Right cardiac atrium (tissue), 5 donors: ENCODE measurements at regions not wholly inside any gene's neighbourhood (a gene's known extent, or its start where the extent isn't known, plus 50 kb on each side); places are given as distances from the start of the nearest gene placed in this dataset.

Source experiments
- ATAC-seq, 2 donors: fragments of 200-7000 bp; cut with Tn5 transposase; one replicate each; pipeline versions ENCODE4 v1.8.0 to v1.9.1; 2020; ENCODE audit warnings: moderate library complexity in 2 of 2, mild to moderate bottlenecking in 1 of 2
- DNase-seq, 3 donors: peaks; one replicate each; pipeline ENCODE4 v3.0.0-alpha.2; 2020
- H3K27ac ChIP-seq: one replicate; pipeline ENCODE4 v1.5.1; 2013; ENCODE audit warnings: mild to moderate bottlenecking, low read length, control low read depth, moderate library complexity
- H3K27me3 ChIP-seq: one replicate; pipeline ENCODE4 v1.6.1; 2013; ENCODE audit not compliant: control insufficient read depth, insufficient read depth
- H3K4me1 ChIP-seq: one replicate; pipeline ENCODE4 v1.6.1; 2013; ENCODE audit warnings: low read length; ENCODE audit not compliant: control insufficient read depth, insufficient read depth
- H3K4me3 ChIP-seq: one replicate; pipeline ENCODE4 v1.5.1; 2013; ENCODE audit warnings: low read length, control low read depth
- H3K9me3 ChIP-seq: one replicate; pipeline ENCODE4 v1.6.1; 2013; ENCODE audit warnings: low read length; ENCODE audit not compliant: control insufficient read depth
- WGBS: extraction: QIAGEN DNeasy Blood & Tissue Kit; methylation state at CpG from one replicate; pipeline ENCODE4 v1.1.7; 2013; 5-methylcytosine and 5-hydroxymethylcytosine counted together
- intact Hi-C, 4 donors: fragments of 100-400 bp; cut with DNase I; formaldehyde crosslinking; loops; one replicate each; pipeline versions ENCODE4 v1.11.0 to v1.14.0; 2022 to 2023
- donor health status: healthy with polysubstance abuse.
- donor health status: DM: no; HTN: yes; CAD: no.
- donor health status: DM: no; HTN: no; CAD: no.
- donor health status: DM: no; HTN: yes; CAD: no; lungs with severe emphysema.
- donor health status: DM: yes; HTN: yes; CAD: no.

DNA sequence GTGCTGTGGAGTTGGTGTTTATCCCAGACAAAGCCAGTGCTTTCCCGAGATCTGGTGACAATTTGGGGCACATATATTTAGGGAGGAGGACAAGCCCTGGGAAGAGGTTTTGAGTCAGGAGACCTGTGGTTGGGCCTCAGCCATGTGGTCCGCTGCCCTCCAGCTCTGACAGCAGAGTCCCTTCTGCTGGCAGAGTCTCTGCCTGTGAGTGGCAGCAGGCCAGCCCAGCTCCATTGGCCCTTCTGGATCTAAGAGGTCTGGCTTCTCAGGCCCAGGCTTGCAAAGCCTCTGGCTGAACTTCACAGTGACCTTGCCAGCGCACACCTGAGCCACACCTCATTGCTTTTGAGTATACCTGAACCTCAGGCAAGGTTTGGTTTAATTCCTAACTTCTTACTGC, 115.3 kb downstream of the BCL2L11 start:
- intact Hi-C loops: no loop called here
- 61% methylated on average over 3 of the region's 3 CpGs for WGBS
- peaks cover 7% of the 10 kb centered on the region for H3K4me1 ChIP-seq
- no peaks in the 10 kb centered on the region for H3K9me3 ChIP-seq
- peak overlapping the region; percentile 72 for H3K27ac ChIP-seq
- H3K27me3 ChIP-seq: no peaks in the 10 kb centered on the region
- DNase-seq (peak; percentile 53 to 86 (median 82)), ATAC-seq (peak; percentile 71 to 91)
- H3K4me3 ChIP-seq: no peak overlapping the region

GRCh38 chr2:111238296-111238695, 117.6 kb downstream of the BCL2L11 start:
- WGBS: 92% methylated on average over 2 of the region's 2 CpGs

GRCh38 chr2:111239107-111239506, 118.4 kb downstream of the BCL2L11 start:
- Histone ChIP-seq H3K4me3 (no peak overlapping the region), H3K27ac (no peak overlapping the region), H3K4me1 (peaks cover 7% of the 10 kb centered on the region), H3K27me3 (no peaks in the 10 kb centered on the region), H3K9me3 (no peaks in the 10 kb centered on the region)
- ATAC-seq (no peak), DNase-seq (no peak)
- intact Hi-C loops: no loop called here
- 95% methylated on average over 4 of the region's 4 CpGs for WGBS

More at GRCh38 chr2:111238296-111238695, 117.6 kb downstream of the BCL2L11 start:
- Histone ChIP-seq H3K4me1 (peaks cover 7% of the 10 kb centered on the region), H3K4me3 (no peak overlapping the region), H3K27me3 (no peaks in the 10 kb centered on the region), H3K27ac (no peak overlapping the region), H3K9me3 (no peaks in the 10 kb centered on the region)
- intact Hi-C loops: no loop called here
- no peak for DNase-seq
- no peak for ATAC-seq

DNA sequence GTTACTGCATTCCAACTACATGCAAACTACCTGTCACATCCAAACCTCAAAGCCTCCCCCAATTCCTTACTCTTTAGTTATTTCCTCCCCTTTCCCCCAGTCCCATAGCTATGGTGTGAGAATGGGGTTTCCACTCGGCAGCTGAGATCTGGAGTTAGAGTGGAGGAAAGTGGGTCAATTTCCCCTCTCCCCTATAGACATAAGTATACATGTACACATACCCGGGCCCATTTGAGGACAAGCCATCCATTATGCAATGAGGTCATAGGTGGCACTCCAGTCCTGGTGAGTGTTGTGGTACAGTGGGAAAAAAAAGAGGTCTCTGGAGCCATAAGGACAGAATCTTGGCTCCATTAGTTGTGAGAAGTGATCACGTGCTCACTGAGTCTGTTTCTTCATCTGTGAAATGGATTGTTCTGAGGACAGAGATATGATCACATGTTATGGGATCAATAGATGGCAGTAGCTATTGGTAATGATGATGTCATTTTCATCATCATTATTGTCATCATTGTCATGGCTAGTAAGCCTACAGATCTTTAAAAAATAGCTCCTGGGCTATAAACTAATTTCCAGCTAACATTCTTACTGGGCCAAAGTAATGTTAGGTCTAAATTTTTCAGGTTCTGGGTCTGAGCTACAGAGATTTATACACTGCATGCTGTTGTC, 119.0 kb downstream of the BCL2L11 start:
- Histone ChIP-seq H3K27ac (no peak overlapping the region), H3K9me3 (no peaks in the 10 kb centered on the region), H3K4me3 (no peak overlapping the region), H3K27me3 (no peaks in the 10 kb centered on the region), H3K4me1 (peaks cover 7% of the 10 kb centered on the region)
- DNase-seq (no peak), ATAC-seq (no peak)
- intact Hi-C loops: no loop called here
- WGBS: 96% methylated on average over 3 of the region's 3 CpGs

DNA sequence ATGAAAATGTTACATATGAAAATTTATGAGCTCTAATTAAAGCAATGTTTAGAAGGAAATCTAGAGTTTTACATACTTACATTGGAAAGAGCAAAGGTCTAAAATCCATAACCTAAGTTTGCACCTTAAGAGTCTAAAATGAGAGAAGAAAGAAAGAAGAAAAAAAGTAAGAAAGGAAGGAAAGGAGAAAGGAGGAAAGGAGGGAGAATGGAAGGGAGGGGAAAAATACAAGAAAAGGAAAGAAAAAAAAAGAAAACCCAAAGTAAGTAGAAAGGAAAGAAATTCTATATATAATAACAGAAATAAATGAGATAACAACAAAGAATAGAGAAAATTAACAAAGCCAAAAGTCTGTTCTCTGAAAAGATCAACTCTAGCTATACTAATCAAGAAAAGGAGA, 122.6 kb downstream of the BCL2L11 start:
- H3K27ac ChIP-seq: no peak overlapping the region
- ATAC-seq: no peak
- no peak for DNase-seq
- no peaks in the 10 kb centered on the region for H3K4me1 ChIP-seq
- no peak overlapping the region for H3K4me3 ChIP-seq
- H3K9me3 ChIP-seq: no peaks in the 10 kb centered on the region
- H3K27me3 ChIP-seq: no peaks in the 10 kb centered on the region
- intact Hi-C loops: no loop called here

- Histone ChIP-seq H3K27ac (no peak overlapping the region), H3K27me3 (no peaks in the 10 kb centered on the region), H3K4me3 (no peak overlapping the region), H3K4me1 (no peaks in the 10 kb centered on the region), H3K9me3 (no peaks in the 10 kb centered on the region)
- intact Hi-C loops: no loop called here
- ATAC-seq (no peak), DNase-seq (no peak)
- WGBS: 94% methylated on average over 3 of the region's 3 CpGs
Measured at GRCh38 chr2:111244864-111245263, 124.2 kb downstream of the BCL2L11 start.

GRCh38 chr2:111246620-111247061, 125.9 kb downstream of the BCL2L11 start:
- WGBS: 90% methylated on average over 4 of the region's 4 CpGs
- intact Hi-C loops: no loop called here
- Histone ChIP-seq H3K9me3 (no peaks in the 10 kb centered on the region), H3K27ac (no peak overlapping the region), H3K27me3 (no peaks in the 10 kb centered on the region), H3K4me1 (peaks cover 2% of the 10 kb centered on the region), H3K4me3 (no peak overlapping the region)
- ATAC-seq: no peak
- DNase-seq: no peak

GRCh38 chr2:111247491-111247890, 126.8 kb downstream of the BCL2L11 start:
- ATAC-seq (no peak), DNase-seq (no peak)
- over 99% methylated on average over 2 of the region's 2 CpGs for WGBS
- Histone ChIP-seq H3K4me1 (peaks cover 2% of the 10 kb centered on the region), H3K9me3 (no peaks in the 10 kb centered on the region), H3K27ac (no peak overlapping the region), H3K4me3 (no peak overlapping the region), H3K27me3 (no peaks in the 10 kb centered on the region)
- intact Hi-C loops: no loop called here

DNA sequence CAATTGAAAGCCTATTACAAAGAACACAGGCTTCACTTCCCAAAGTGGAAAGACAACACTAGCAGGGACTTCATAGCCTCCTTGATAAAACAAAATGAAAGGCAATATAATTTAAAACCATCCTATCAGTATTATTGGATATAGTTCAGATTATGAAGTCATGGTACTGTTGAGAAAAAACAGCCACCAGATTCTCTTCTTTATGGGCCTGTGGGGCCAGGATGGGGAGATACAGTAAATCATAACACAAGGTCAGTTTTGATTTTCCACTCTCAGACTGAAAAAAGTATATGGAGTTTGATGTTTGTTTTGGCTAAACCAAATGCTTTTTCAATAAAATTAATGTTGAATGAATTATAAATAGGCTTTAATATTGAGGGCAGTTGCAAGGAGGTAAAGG, 129.1 kb downstream of the BCL2L11 start:
- DNase-seq (no peak), ATAC-seq (no peak)
- H3K9me3 ChIP-seq: no peaks in the 10 kb centered on the region
- H3K4me1 ChIP-seq: peaks cover 2% of the 10 kb centered on the region
- no peaks in the 10 kb centered on the region for H3K27me3 ChIP-seq
- intact Hi-C loops: no loop called here
- H3K27ac ChIP-seq: no peak overlapping the region
- no peak overlapping the region for H3K4me3 ChIP-seq

GRCh38 chr2:111250448-111251030, 129.8 kb downstream of the BCL2L11 start:
- no peaks in the 10 kb centered on the region for H3K27me3 ChIP-seq
- H3K4me1 ChIP-seq: peaks cover 2% of the 10 kb centered on the region
- WGBS: 59% methylated on average over 1 of the region's 1 CpG
- ATAC-seq: no peak
- H3K9me3 ChIP-seq: no peaks in the 10 kb centered on the region
- H3K4me3 ChIP-seq: no peak overlapping the region
- no peak for DNase-seq
- H3K27ac ChIP-seq: no peak overlapping the region
- intact Hi-C loops: no loop called here

- Histone ChIP-seq H3K27me3 (no peaks in the 10 kb centered on the region), H3K4me1 (peaks cover 2% of the 10 kb centered on the region), H3K9me3 (no peaks in the 10 kb centered on the region), H3K4me3 (no peak overlapping the region), H3K27ac (no peak overlapping the region)
- intact Hi-C loops: no loop called here
- ATAC-seq: no peak
- 85% methylated on average over 3 of the region's 3 CpGs for WGBS
- no peak for DNase-seq
Measured at GRCh38 chr2:111251711-111252110, 131.0 kb downstream of the BCL2L11 start.

- no peak for ATAC-seq
- no peak overlapping the region for H3K4me3 ChIP-seq
- intact Hi-C loops: no loop called here
Measured at GRCh38 chr2:111252436-111252835, 131.7 kb downstream of the BCL2L11 start.

More at GRCh38 chr2:111252436-111252835, 131.7 kb downstream of the BCL2L11 start:
- DNase-seq: no peak
- peaks cover 2% of the 10 kb centered on the region for H3K4me1 ChIP-seq
- no peaks in the 10 kb centered on the region for H3K9me3 ChIP-seq
- no peak overlapping the region for H3K27ac ChIP-seq
- H3K27me3 ChIP-seq: no peaks in the 10 kb centered on the region
